Lung (tissue), 11 donors: ENCODE measurements at regions not wholly inside any gene's neighbourhood (a gene's known extent, or its start where the extent isn't known, plus 50 kb on each side); places are given as distances from the start of the nearest gene placed in this dataset.

Source experiments
- ATAC-seq: fragments of 200-7000 bp; cut with Tn5 transposase; one replicate; pipeline ENCODE4 v1.9.1; 2020; ENCODE audit warnings: moderate number of reproducible peaks; ENCODE audit not compliant: insufficient read depth, low FRiP score
- DNase-seq, 3 donors: peaks; one replicate each; pipeline ENCODE4 v3.0.0-alpha.2; 2013 to 2017
- H3K27ac ChIP-seq, 2 donors: one replicate each; pipeline ENCODE4 v1.5.1; 2013; ENCODE audit warnings: mild to moderate bottlenecking in 2 of 2, moderate library complexity in 2 of 2, control low read depth in 1 of 2, inconsistent platforms in 1 of 2, low read depth in 1 of 2, low read length in 1 of 2
- H3K27me3 ChIP-seq, 3 donors: one replicate each; pipeline ENCODE4 v1.5.1; 2013; ENCODE audit warnings: low read length in 2 of 3; ENCODE audit not compliant: control insufficient read depth in 3 of 3, insufficient read depth in 3 of 3
- H3K36me3 ChIP-seq, 4 donors: one replicate each; pipeline ENCODE4 v1.5.1; 2013; ENCODE audit warnings: low read length in 4 of 4, mild to moderate bottlenecking in 1 of 4, moderate library complexity in 1 of 4; ENCODE audit not compliant: control insufficient read depth in 4 of 4, insufficient read depth in 4 of 4
- H3K4me1 ChIP-seq, 5 donors: one replicate each; pipeline ENCODE4 v1.5.1; 2013; ENCODE audit warnings: low read length in 5 of 5, mild to moderate bottlenecking in 2 of 5, moderate library complexity in 1 of 5; ENCODE audit not compliant: control insufficient read depth in 5 of 5, insufficient read depth in 5 of 5
- H3K4me3 ChIP-seq: one replicate; pipeline ENCODE4 v1.5.1; 2013; ENCODE audit warnings: mild to moderate bottlenecking, control low read depth, moderate library complexity
- H3K9ac ChIP-seq, 2 donors: one replicate each; pipeline ENCODE4 v1.5.1; 2013; ENCODE audit warnings: low read length in 2 of 2, control low read depth in 1 of 2; ENCODE audit not compliant: insufficient read depth in 1 of 2
- H3K9me3 ChIP-seq, 4 donors: one replicate each; pipeline ENCODE4 v1.5.1; 2013; ENCODE audit warnings: low read length in 3 of 4, mild to moderate bottlenecking in 1 of 4, moderate library complexity in 1 of 4; ENCODE audit not compliant: control insufficient read depth in 4 of 4, insufficient read depth in 3 of 4
- WGBS, 2 donors: extraction: QIAGEN DNeasy Blood & Tissue Kit; methylation state at CpG; one replicate each; pipeline ENCODE4 v1.1.7; 2013; 5-methylcytosine and 5-hydroxymethylcytosine counted together
- TF ChIP-seq, protein P1 (sequence below): IDR thresholded peaks from 2 replicates; pipeline ENCODE4 v1.5.1; 2012; ENCODE audit warnings: mild to moderate bottlenecking; ENCODE audit errors: control extremely low read depth, extremely low read depth
- donor health status: control.
- donor health status: control.
- donor health status: Bipolar disorder and iron deficiency.
- donor health status: healthy.
- donor health status: DM: yes; HTN: yes; CAD: no.

GRCh38 chr13:58187881-58188280 lies 556.3 kb downstream of the PCDH17 start:
- peak; percentile 22 to 64 (median 61) for DNase-seq
- Histone ChIP-seq H3K4me3 (no peak overlapping the region), H3K9me3 (no peaks in the 10 kb centered on the region), H3K27ac (no peak overlapping the region), H3K36me3 (no peaks in the 10 kb centered on the region), H3K4me1 (peaks cover 0 to 5% (median 0%) of the 10 kb centered on the region in 5 donors), H3K27me3 (no peaks in the 10 kb centered on the region), H3K9ac (no peak overlapping the region)
- TF ChIP-seq, protein P1, sequence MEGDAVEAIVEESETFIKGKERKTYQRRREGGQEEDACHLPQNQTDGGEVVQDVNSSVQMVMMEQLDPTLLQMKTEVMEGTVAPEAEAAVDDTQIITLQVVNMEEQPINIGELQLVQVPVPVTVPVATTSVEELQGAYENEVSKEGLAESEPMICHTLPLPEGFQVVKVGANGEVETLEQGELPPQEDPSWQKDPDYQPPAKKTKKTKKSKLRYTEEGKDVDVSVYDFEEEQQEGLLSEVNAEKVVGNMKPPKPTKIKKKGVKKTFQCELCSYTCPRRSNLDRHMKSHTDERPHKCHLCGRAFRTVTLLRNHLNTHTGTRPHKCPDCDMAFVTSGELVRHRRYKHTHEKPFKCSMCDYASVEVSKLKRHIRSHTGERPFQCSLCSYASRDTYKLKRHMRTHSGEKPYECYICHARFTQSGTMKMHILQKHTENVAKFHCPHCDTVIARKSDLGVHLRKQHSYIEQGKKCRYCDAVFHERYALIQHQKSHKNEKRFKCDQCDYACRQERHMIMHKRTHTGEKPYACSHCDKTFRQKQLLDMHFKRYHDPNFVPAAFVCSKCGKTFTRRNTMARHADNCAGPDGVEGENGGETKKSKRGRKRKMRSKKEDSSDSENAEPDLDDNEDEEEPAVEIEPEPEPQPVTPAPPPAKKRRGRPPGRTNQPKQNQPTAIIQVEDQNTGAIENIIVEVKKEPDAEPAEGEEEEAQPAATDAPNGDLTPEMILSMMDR: no peak
- no peak for ATAC-seq
- WGBS, 2 donors: 62 to 66% methylated on average over 4 of the region's 4 CpGs

GRCh38 chr13:58190577-58190976 lies 559.0 kb downstream of the PCDH17 start:
- peaks cover 0 to 5% (median 0%) of the 10 kb centered on the region in 5 donors for H3K4me1 ChIP-seq
- no peaks in the 10 kb centered on the region for H3K27me3 ChIP-seq
- 22 to 27% methylated on average over 4 of the region's 4 CpGs for WGBS, 2 donors
- H3K36me3 ChIP-seq: no peaks in the 10 kb centered on the region
- no peak overlapping the region for H3K27ac ChIP-seq
- TF ChIP-seq, protein P1: no peak
- no peak overlapping the region for H3K4me3 ChIP-seq
- H3K9ac ChIP-seq: no peak overlapping the region
- ATAC-seq: no peak
- H3K9me3 ChIP-seq: no peaks in the 10 kb centered on the region
- peak; percentile 21 to 53 (median 36) for DNase-seq

GRCh38 chr13:58191754-58192153 lies 560.2 kb downstream of the PCDH17 start:
- ATAC-seq (no peak), DNase-seq (no peak)
- H3K4me1 ChIP-seq: peaks cover 0 to 5% (median 0%) of the 10 kb centered on the region in 5 donors
- no peaks in the 10 kb centered on the region for H3K27me3 ChIP-seq
- no peak overlapping the region for H3K4me3 ChIP-seq
- H3K9ac ChIP-seq: no peak overlapping the region
- TF ChIP-seq, protein P1: no peak
- H3K27ac ChIP-seq: no peak overlapping the region
- no peaks in the 10 kb centered on the region for H3K9me3 ChIP-seq
- 85 to 89% methylated on average over 1 of the region's 1 CpG for WGBS, 2 donors
- no peaks in the 10 kb centered on the region for H3K36me3 ChIP-seq

DNA sequence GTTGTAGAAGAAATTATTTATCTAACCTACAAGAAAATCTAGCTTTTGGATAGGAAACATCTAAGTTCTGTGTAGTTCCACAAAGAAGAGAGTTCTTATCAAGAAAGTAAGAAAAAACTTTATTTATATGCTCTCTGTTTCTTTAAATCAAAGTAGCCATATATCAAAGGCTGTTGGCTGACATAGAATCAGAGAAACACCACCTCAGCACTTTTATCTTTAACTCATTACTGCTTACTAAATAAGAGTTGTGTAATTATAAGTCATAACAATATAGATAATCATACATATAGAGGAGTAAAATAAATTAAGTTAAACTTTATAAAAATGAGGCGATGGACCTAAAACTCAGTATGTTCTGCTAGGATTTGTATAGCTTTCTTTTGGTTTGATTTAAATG lies 570.6 kb downstream of the PCDH17 start:
- Histone ChIP-seq H3K9me3 (peaks cover 0 to 3% (median 0%) of the 10 kb centered on the region in 4 donors), H3K27me3 (no peaks in the 10 kb centered on the region), H3K36me3 (no peaks in the 10 kb centered on the region), H3K4me1 (no peaks in the 10 kb centered on the region), H3K27ac (no peak overlapping the region), H3K9ac (no peak overlapping the region), H3K4me3 (no peak overlapping the region)
- TF ChIP-seq, protein P1: no peak
- no peak for DNase-seq
- ATAC-seq: no peak
- 97 to 98% methylated on average over 1 of the region's 1 CpG for WGBS, 2 donors
